ENCODE measurements at regions not wholly inside any gene's neighbourhood (a gene's known extent, or its start where the extent isn't known, plus 50 kb on each side); places are given as distances from the start of the nearest gene placed in this dataset.

DNA sequence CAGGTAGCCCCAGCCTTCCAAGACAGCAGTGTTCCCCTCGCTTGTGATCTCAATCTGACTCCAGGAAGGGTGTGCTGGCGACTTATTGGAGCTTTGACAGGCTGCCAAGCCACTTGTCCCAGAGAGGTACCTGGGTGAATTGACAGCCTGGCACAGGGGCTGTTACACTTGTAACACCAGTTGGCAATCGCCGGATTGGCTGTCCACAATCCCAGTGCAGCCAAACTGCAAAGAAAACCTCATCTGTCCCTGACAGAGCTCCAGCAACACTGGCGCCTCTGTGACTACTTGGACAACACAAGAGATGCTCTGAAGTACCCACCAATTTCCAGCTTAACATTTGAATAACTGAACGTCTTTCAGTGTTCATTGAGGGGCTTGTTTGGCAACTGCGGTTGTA is 76.8 kb upstream of the PRPS1 start (continued):
- no peak for TF ChIP-seq SKI (IDR thresholded peaks at IDR 0.05; ENCODE audit: partially characterized antibody)

DNA sequence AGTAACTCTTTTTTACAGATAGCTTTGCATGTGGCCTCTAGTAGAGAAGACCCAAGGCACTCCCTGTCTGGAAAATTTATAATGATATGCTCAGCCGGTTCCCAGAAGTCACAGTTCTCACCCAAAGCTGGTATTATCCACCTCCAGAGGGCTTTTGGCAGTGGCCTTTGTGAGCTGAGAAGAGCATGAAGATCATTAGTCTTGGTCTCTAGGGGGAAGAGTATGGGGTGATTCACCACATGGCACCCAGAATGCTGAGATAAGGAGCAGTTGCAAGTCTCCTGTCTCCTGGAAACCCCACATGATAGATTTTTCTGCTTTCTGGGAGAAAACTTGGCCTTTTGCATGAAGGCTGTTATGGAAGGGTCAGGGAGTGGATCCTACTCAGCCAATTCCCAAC is 75.4 kb upstream of the PRPS1 start:
- H3K9me3 ChIP-seq (ENCODE audit: low read length): no peaks in the 10 kb centered on the region
- DNase-seq (ENCODE audit: low spot score) (no peak), ATAC-seq (no peak), FAIRE-seq (no peak)
- intact Hi-C loops (cut with micrococcal nuclease; ENCODE audit: unreplicated experiment): no loop called here
- no peaks in the 10 kb centered on the region for H3K4me1 ChIP-seq (ENCODE audit: insufficient read depth, low read length)
- H3K27ac ChIP-seq (ENCODE audit: extremely low read length, insufficient read depth, low read length): no peak overlapping the region
- H4K20me1 ChIP-seq (ENCODE audit: insufficient read depth, low read length): no peaks in the 10 kb centered on the region
- in situ Hi-C loops (cut with HindIII; ENCODE audit: extremely low pct_ligation_motif_present, low pct_unique_long_range_greater_than_20kb): no loop called here
- no peaks in the 10 kb centered on the region; a peak in 1 of 5 replicates for H3K27me3 ChIP-seq (ENCODE audit: control insufficient read depth in 1 of 2, insufficient read depth in 2 of 2, low read length in 2 of 2)
- no peak overlapping the region for H3K9ac ChIP-seq (ENCODE audit: insufficient read depth, low read depth, low read length)
- no TSS peak for BruUV-seq (replicated peaks)
- WGBS (ENCODE audit: low lambda C conversion rate): 0% methylated on average over 1 of the region's 1 CpG
- ChIA-PET POLR2A (no interaction called here), CTCF (ENCODE audit: low intra/inter-chr PET ratio, low total read pairs) (no interaction called here)
- no peaks in the 10 kb centered on the region for H3K36me3 ChIP-seq (replicated peaks in 1 of 2; ENCODE audit: control insufficient read depth in 1 of 2, insufficient read depth in 2 of 2, low read length in 2 of 2)
- TF ChIP-seq ZNF282 (IDR thresholded peaks at IDR 0.05; ENCODE audit: partially characterized antibody) (no peak), SAFB2 (CRISPR knock-in tag; IDR thresholded peaks at IDR 0.05; ENCODE audit: borderline replicate concordance, low read depth) (no peak), ASH2L (IDR thresholded peaks at IDR 0.05; ENCODE audit: insufficient read length, low read depth, low read length) (no peak), ESRRA (CRISPR knock-in tag; IDR thresholded peaks at IDR 0.05; ENCODE audit: low read depth) (no peak), SP4 (CRISPR knock-in tag; IDR thresholded peaks at IDR 0.05) (no peak), ZNF660 (CRISPR knock-in tag; IDR thresholded peaks at IDR 0.05; ENCODE audit: borderline replicate concordance, low read depth) (no peak)
- TF ChIP-seq, protein P1, sequence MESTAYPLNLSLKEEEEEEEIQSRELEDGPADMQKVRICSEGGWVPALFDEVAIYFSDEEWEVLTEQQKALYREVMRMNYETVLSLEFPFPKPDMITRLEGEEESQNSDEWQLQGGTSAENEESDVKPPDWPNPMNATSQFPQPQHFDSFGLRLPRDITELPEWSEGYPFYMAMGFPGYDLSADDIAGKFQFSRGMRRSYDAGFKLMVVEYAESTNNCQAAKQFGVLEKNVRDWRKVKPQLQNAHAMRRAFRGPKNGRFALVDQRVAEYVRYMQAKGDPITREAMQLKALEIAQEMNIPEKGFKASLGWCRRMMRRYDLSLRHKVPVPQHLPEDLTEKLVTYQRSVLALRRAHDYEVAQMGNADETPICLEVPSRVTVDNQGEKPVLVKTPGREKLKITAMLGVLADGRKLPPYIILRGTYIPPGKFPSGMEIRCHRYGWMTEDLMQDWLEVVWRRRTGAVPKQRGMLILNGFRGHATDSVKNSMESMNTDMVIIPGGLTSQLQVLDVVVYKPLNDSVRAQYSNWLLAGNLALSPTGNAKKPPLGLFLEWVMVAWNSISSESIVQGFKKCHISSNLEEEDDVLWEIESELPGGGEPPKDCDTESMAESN (CRISPR knock-in tag; conservative IDR thresholded peaks at IDR 0.05): no peak
- TF ChIP-seq, protein P2, sequence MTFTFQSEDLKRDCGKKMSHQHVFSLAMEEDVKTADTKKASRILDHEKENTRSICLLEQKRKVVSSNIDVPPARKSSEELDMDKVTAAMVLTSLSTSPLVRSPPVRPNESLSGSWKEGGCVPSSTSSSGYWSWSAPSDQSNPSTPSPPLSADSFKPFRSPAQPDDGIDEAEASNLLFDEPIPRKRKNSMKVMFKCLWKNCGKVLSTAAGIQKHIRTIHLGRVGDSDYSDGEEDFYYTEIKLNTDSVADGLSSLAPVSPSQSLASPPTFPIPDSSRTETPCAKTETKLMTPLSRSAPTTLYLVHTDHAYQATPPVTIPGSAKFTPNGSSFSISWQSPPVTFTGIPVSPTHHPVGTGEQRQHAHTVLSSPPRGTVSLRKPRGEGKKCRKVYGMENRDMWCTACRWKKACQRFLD (CRISPR knock-in tag; IDR thresholded peaks at IDR 0.05; ENCODE audit: borderline replicate concordance): no peak
- TF ChIP-seq, protein P3, sequence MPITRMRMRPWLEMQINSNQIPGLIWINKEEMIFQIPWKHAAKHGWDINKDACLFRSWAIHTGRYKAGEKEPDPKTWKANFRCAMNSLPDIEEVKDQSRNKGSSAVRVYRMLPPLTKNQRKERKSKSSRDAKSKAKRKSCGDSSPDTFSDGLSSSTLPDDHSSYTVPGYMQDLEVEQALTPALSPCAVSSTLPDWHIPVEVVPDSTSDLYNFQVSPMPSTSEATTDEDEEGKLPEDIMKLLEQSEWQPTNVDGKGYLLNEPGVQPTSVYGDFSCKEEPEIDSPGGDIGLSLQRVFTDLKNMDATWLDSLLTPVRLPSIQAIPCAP (CRISPR knock-in tag; IDR thresholded peaks at IDR 0.05; ENCODE audit: low read depth): no peak
- H2AFZ ChIP-seq (ENCODE audit: low read length): no peak overlapping the region
- H3K79me2 ChIP-seq (ENCODE audit: insufficient read depth, low read length): no peaks in the 10 kb centered on the region
- H3K4me2 ChIP-seq (ENCODE audit: low read depth, low read length): no peak overlapping the region
- H3K4me3 ChIP-seq (replicated peaks in 1 of 3; ENCODE audit: insufficient read depth in 1 of 3, low read depth in 2 of 3, low read length in 3 of 3): no peak overlapping the region

All from HepG2 (cell line).